Caco-2 (cell line): ENCODE measurements at regions not wholly inside any gene's neighbourhood (a gene's known extent, or its start where the extent isn't known, plus 50 kb on each side); places are given as distances from the start of the nearest gene placed in this dataset.

ENCODE experiments used
- BruUV-seq: library from RNA; stranded (reverse); fragments of 400-500 nt; replicated peaks from 2 replicates; lab custom pipeline; 2021; lab: Mats Ljungman, UMichigan
- CTCF ChIA-PET: fragments of 300-600 bp; sonication (Branson Sonifier 250); formaldehyde crosslinking; loops from one replicate; lab custom pipeline; 2022; ENCODE audit warnings: antibody characterized with exemption; lab: Charles Lee
- POLR2A ChIA-PET: fragments of 300-600 bp; sonication (Branson Sonifier 250); formaldehyde crosslinking; loops from one replicate; lab custom pipeline; 2022; ENCODE audit warnings: antibody characterized with exemption; lab: Charles Lee
- DNase-seq, 2 experiments: peaks; one replicate each; pipeline versions ENCODE4 v3.0.0 to v3.0.0-alpha.2; 2020 to 2022
- H3K27me3 ChIP-seq: replicated peaks from 2 replicates; pipeline ENCODE4 v1.6.0; 2011; ENCODE audit warnings: low read length; ENCODE audit not compliant: control insufficient read depth, insufficient read depth
- H3K36me3 ChIP-seq: 2 replicates; pipeline ENCODE4 v1.5.1; 2011; ENCODE audit warnings: low read length; ENCODE audit not compliant: control insufficient read depth, insufficient read depth
- H3K4me1 ChIP-seq: fragments of 250-450 bp; sonication (Bioruptor Pico); 2 replicates; pipeline ENCODE4 v1.5.1; 2020; ENCODE audit warnings: mild to moderate bottlenecking
- H3K4me3 ChIP-seq: 2 replicates; pipeline ENCODE4 v1.5.1; 2011; ENCODE audit warnings: low read depth, mild to moderate bottlenecking, control low read depth, low read length
- H3K9me3 ChIP-seq: fragments of 250-450 bp; sonication (Bioruptor Pico); 2 replicates; pipeline ENCODE4 v1.5.1; 2020; ENCODE audit warnings: mild to moderate bottlenecking, moderate library complexity
- H3K27ac Mint-ChIP-seq: one replicate; pipeline ENCODE4 v1.8.0; 2022; ENCODE audit warnings: mixed read lengths; ENCODE audit not compliant: unreplicated experiment
- H3K27me3 Mint-ChIP-seq: one replicate; pipeline ENCODE4 v1.8.0; 2022; ENCODE audit warnings: mixed read lengths; ENCODE audit not compliant: insufficient read depth, unreplicated experiment
- H3K36me3 Mint-ChIP-seq: one replicate; pipeline ENCODE4 v1.8.0; 2022; ENCODE audit warnings: mild to moderate bottlenecking, mixed read lengths; ENCODE audit not compliant: insufficient read depth, unreplicated experiment
- H3K4me1 Mint-ChIP-seq: one replicate; pipeline ENCODE4 v1.8.0; 2022; ENCODE audit warnings: low read depth, mixed read lengths; ENCODE audit not compliant: unreplicated experiment
- H3K4me3 Mint-ChIP-seq: one replicate; pipeline ENCODE4 v1.8.0; 2022; ENCODE audit warnings: mild to moderate bottlenecking, moderate library complexity, mixed read lengths; ENCODE audit not compliant: unreplicated experiment
- H3K9me3 Mint-ChIP-seq: one replicate; pipeline ENCODE4 v1.8.0; 2022; ENCODE audit warnings: mixed read lengths; ENCODE audit not compliant: unreplicated experiment
- intact Hi-C: fragments of 100-400 bp; cut with micrococcal nuclease; formaldehyde crosslinking; loops from one replicate; pipeline ENCODE4 v1.10.0; 2022; ENCODE audit not compliant: unreplicated experiment
- TF ChIP-seq, protein P1 (sequence below), 2 experiments: fragments of 200-600 bp in 1 of 2; IDR thresholded peaks; 1 replicate in 1 of 2; 2 replicates in 1 of 2; pipeline versions ENCODE4 v1.5.1 to v1.8.0; 2011 to 2022; ENCODE audit warnings: antibody characterized with exemption in 1 of 2, control low read depth in 1 of 2, inconsistent platforms in 1 of 2, low read depth in 1 of 2, low read length in 1 of 2, mild to moderate bottlenecking in 1 of 2, moderate library complexity in 1 of 2; ENCODE audit not compliant: insufficient read depth in 1 of 2, severe bottlenecking in 1 of 2, unreplicated experiment in 1 of 2

DNA sequence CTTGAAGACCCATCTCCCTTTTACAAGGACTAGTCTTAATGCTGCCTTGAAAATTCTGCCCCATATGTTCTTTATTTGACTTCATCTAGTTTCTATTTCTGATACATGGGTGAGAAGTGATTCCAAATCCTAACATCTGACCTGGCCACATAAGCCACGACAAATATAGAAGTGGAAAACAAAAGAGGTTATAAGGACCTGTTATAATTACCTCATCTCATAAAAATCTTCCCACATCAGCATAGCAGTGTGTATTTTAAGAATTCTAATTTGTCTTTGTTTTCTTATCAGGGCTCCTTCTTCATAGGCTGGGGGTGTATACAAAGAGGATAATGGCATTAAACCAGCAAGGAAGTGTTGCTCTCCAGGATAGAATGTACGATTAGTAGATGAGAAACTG is 1007.4 kb downstream of the TTLL7 start:
- H3K9me3 ChIP-seq, result no peaks in the 10 kb centered on the region
- no peaks in the 10 kb centered on the region for H3K27me3 Mint-ChIP-seq
- H3K4me1 ChIP-seq, result no peaks in the 10 kb centered on the region
- intact Hi-C loops, result no loop called here
- no TSS peak for BruUV-seq
- TF ChIP-seq, protein P1, sequence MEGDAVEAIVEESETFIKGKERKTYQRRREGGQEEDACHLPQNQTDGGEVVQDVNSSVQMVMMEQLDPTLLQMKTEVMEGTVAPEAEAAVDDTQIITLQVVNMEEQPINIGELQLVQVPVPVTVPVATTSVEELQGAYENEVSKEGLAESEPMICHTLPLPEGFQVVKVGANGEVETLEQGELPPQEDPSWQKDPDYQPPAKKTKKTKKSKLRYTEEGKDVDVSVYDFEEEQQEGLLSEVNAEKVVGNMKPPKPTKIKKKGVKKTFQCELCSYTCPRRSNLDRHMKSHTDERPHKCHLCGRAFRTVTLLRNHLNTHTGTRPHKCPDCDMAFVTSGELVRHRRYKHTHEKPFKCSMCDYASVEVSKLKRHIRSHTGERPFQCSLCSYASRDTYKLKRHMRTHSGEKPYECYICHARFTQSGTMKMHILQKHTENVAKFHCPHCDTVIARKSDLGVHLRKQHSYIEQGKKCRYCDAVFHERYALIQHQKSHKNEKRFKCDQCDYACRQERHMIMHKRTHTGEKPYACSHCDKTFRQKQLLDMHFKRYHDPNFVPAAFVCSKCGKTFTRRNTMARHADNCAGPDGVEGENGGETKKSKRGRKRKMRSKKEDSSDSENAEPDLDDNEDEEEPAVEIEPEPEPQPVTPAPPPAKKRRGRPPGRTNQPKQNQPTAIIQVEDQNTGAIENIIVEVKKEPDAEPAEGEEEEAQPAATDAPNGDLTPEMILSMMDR (IDR thresholded peaks at IDR 0.05; ENCODE audit: insufficient read depth in 1 of 2, low read depth in 1 of 2, low read length in 1 of 2, severe bottlenecking in 1 of 2, unreplicated experiment in 1 of 2), result no peak
- POLR2A ChIA-PET, result no interaction called here
- H3K9me3 Mint-ChIP-seq, result peaks cover 10% of the 10 kb centered on the region
- DNase-seq, result no peak
- H3K27me3 ChIP-seq, result no peaks in the 10 kb centered on the region
- H3K36me3 Mint-ChIP-seq, result no peaks in the 10 kb centered on the region
- H3K4me3 ChIP-seq, result no peak overlapping the region
- H3K27ac Mint-ChIP-seq, result no peak overlapping the region
- no peaks in the 10 kb centered on the region for H3K36me3 ChIP-seq
- H3K4me1 Mint-ChIP-seq, result no peaks in the 10 kb centered on the region
- H3K4me3 Mint-ChIP-seq, result no peak overlapping the region
- CTCF ChIA-PET, result no interaction called here

DNA sequence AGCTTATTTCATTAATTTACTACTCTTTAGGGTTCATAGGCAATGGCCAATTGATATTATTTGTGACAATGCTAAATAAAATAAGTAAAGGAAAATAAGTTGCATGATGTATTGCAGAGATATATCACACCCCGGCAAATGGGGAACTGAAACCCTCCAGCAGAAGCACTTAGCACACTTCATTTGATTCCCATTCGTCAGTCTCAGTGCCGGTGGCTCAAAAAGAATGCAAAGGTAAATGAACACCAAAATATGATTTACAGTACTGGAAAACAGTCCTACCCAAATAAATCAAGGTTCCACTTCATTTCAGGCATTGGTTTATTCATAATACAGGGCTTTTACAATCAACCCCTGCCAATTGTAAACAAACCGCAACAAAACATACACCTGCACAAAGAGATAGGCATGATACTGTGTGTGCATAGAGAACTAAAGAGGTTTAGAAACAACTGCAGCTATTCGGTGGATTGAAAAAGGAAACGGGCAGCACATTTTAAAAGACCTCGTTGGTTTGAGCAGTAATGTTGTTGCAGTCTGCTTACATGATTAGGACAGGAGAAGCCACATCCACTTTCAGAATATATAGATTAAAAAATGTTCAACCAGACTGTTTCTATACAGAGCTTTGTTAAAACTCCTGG is 1019.2 kb downstream of the TTLL7 start:
- Mint-ChIP-seq H3K9me3 (no peaks in the 10 kb centered on the region), H3K4me1 (peaks cover 7% of the 10 kb centered on the region), H3K27ac (no peak overlapping the region), H3K27me3 (peaks cover 6% of the 10 kb centered on the region), H3K36me3 (no peaks in the 10 kb centered on the region), H3K4me3 (no peak overlapping the region)
- DNase-seq, result no peak
- Histone ChIP-seq H3K27me3 (no peaks in the 10 kb centered on the region), H3K4me3 (no peak overlapping the region), H3K9me3 (no peaks in the 10 kb centered on the region), H3K36me3 (no peaks in the 10 kb centered on the region), H3K4me1 (no peaks in the 10 kb centered on the region)
- ChIA-PET POLR2A (no interaction called here), CTCF (no interaction called here)
- intact Hi-C loops, result no loop called here
- TF ChIP-seq, protein P1 (IDR thresholded peaks at IDR 0.05; ENCODE audit: insufficient read depth in 1 of 2, low read depth in 1 of 2, low read length in 1 of 2, severe bottlenecking in 1 of 2, unreplicated experiment in 1 of 2), result no peak
- BruUV-seq, result no TSS peak

DNA sequence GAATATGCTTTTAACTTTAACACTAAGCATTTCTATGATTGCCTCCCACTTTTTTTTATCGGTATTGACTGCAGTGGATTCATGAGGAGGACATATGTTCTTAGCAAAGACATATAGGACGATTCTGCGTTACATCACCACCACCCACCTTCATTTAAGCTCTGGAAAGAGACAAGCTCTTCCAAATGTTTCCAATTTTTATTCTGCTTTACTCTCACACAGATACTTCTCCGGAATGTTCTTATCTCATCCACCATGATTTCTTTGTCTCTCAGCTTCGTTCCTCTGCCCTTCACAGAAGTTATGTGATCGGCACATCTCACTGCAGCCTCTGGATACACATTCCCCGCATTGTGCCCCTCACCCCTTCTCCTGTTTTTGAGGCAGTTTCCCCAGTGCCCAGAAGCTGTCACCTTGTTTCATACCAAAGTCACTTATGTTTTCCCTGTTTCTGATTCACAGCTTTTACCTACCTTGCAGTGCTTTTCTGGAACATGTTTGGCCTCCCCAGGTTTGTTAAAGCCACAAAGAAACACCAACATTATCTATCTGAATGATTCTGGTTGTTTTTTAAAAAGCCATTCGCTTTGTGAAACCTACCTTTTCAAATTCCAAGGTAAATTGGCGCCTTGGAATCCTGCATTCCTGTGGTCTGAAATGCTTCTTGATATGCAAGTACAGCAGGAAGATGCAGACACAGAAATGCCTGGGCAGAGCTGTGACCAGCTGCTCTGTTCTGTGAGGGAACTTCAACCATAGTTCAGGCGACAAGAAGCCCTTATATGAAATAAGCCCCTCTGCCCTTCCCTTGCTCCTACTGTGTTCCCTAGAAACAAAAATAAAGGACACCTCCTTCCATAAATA is 1020.2 kb downstream of the TTLL7 start:
- POLR2A ChIA-PET, result no interaction called here
- no TSS peak for BruUV-seq

More for the DNA sequence above, 1020.2 kb downstream of the TTLL7 start:
- Histone ChIP-seq H3K4me3 (no peak overlapping the region), H3K9me3 (no peaks in the 10 kb centered on the region), H3K27me3 (no peaks in the 10 kb centered on the region), H3K36me3 (no peaks in the 10 kb centered on the region), H3K4me1 (no peaks in the 10 kb centered on the region)
- TF ChIP-seq, protein P1 (IDR thresholded peaks at IDR 0.05; ENCODE audit: insufficient read depth in 1 of 2, low read depth in 1 of 2, low read length in 1 of 2, severe bottlenecking in 1 of 2, unreplicated experiment in 1 of 2), result no peak
- Mint-ChIP-seq H3K4me1 (peaks cover 7% of the 10 kb centered on the region), H3K36me3 (no peaks in the 10 kb centered on the region), H3K4me3 (no peak overlapping the region), H3K27ac (no peak overlapping the region), H3K9me3 (no peaks in the 10 kb centered on the region), H3K27me3 (peaks cover 6% of the 10 kb centered on the region)
- no peak for DNase-seq
- CTCF ChIA-PET, result no interaction called here
- intact Hi-C loops, result no loop called here
